Esophagus (tissue), 2 donors: ENCODE measurements at regions not wholly inside any gene's neighbourhood (a gene's known extent, or its start where the extent isn't known, plus 50 kb on each side); places are given as distances from the start of the nearest gene placed in this dataset.

Experiments
- H3K27ac ChIP-seq, 2 donors: one replicate each; pipeline ENCODE4 v1.5.1; 2013; ENCODE audit warnings: low read depth in 2 of 2, mild to moderate bottlenecking in 2 of 2, inconsistent platforms in 1 of 2, low read length in 1 of 2, moderate library complexity in 1 of 2
- H3K27me3 ChIP-seq, 2 donors: one replicate each; pipeline ENCODE4 v1.6.1; 2013; ENCODE audit warnings: low read length in 2 of 2, control low read depth in 1 of 2, mild to moderate bottlenecking in 1 of 2; ENCODE audit not compliant: insufficient read depth in 2 of 2, control insufficient read depth in 1 of 2
- H3K36me3 ChIP-seq, 2 donors: one replicate each; pipeline ENCODE4 v1.6.1; 2013; ENCODE audit warnings: low read length in 1 of 2; ENCODE audit not compliant: control insufficient read depth in 2 of 2, insufficient read depth in 2 of 2
- H3K4me1 ChIP-seq, 2 donors: one replicate each; pipeline ENCODE4 v1.6.1; 2013; ENCODE audit warnings: low read length in 1 of 2; ENCODE audit not compliant: control insufficient read depth in 2 of 2, insufficient read depth in 2 of 2
- H3K4me3 ChIP-seq, 2 donors: one replicate each; pipeline ENCODE4 v1.5.1; 2013; ENCODE audit warnings: low read length in 2 of 2, mild to moderate bottlenecking in 2 of 2, low read depth in 1 of 2, moderate library complexity in 1 of 2
- H3K9me3 ChIP-seq, 2 donors: one replicate each; pipeline ENCODE4 v1.6.1; 2013; ENCODE audit warnings: mild to moderate bottlenecking in 2 of 2, low read depth in 1 of 2, low read length in 1 of 2, moderate library complexity in 1 of 2; ENCODE audit not compliant: control insufficient read depth in 2 of 2, insufficient read depth in 1 of 2
- WGBS, 2 donors: extraction: QIAGEN DNeasy Blood & Tissue Kit; methylation state at CpG; one replicate each; pipeline ENCODE4 v1.1.7; 2013; 5-methylcytosine and 5-hydroxymethylcytosine counted together
- donor health status: healthy with polysubstance abuse.
- donor health status: Bipolar disorder and iron deficiency.

- H3K27ac ChIP-seq, result no peak overlapping the region
- no peaks in the 10 kb centered on the region for H3K9me3 ChIP-seq
- no peaks in the 10 kb centered on the region for H3K4me1 ChIP-seq
- H3K4me3 ChIP-seq, result no peak overlapping the region
- WGBS, 2 donors, result 83 to 89% methylated on average over 3 of the region's 3 CpGs
- H3K27me3 ChIP-seq, result no peaks in the 10 kb centered on the region
- no peaks in the 10 kb centered on the region for H3K36me3 ChIP-seq
Observed at GRCh38 chr2:156031121-156031520, 301.4 kb downstream of the NR4A2 start.

- Histone ChIP-seq H3K36me3 (no peaks in the 10 kb centered on the region), H3K4me3 (no peak overlapping the region), H3K27ac (no peak overlapping the region), H3K9me3 (no peaks in the 10 kb centered on the region), H3K27me3 (no peaks in the 10 kb centered on the region), H3K4me1 (no peaks in the 10 kb centered on the region)
- WGBS, 2 donors, result 87 to 96% methylated on average over 2 of the region's 2 CpGs
Observed at GRCh38 chr2:156023229-156023869, 309.2 kb downstream of the NR4A2 start.

DNA sequence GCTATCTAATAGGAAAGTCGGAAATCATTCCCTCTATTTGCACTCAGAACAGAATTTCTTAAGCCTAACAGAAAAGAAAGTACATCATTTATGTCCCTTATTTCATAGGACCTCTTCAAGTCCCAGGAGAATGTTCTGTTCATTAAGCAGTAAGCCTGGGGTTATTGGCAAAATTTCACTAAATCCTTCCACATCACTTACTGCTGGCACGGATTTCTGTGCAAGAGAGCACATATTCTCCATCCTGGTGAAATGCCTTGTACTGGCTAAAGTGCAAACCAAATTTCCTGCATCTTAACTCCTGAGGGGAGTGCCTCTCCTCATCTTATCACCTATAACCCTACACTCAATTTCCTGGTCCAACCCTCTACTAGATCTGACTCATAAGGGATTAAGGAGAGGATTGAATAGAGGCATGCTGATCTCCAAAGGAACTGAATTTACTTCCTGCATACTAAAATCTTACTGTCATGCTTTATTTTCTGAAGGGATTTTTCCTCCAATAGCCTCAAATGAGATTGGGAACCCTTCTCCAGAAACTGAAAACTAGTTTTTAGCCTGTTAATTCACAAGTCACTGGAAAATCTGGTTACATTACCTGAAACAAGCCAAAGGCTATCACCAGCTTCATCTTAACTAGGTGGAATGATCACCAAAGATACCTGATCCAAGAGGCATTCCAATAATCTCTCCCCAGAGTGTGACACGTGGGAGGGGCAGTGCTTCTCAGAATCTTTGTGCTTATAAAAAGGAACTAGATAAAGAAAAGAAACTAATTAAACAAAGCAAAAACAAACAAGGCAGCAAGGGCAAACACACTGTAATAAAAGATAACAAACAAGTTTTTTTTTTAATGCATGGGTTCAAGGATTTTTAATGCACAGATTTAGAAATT, 311.1 kb downstream of the NR4A2 start:
- peak overlapping the region; percentile 49 to 73 for H3K27ac ChIP-seq
- H3K4me3 ChIP-seq, result no peak overlapping the region
- no peaks in the 10 kb centered on the region for H3K4me1 ChIP-seq
- WGBS, 2 donors, result 47 to 52% methylated on average over 3 of the region's 3 CpGs
- H3K27me3 ChIP-seq, result no peaks in the 10 kb centered on the region
- H3K9me3 ChIP-seq, result no peaks in the 10 kb centered on the region
- no peaks in the 10 kb centered on the region for H3K36me3 ChIP-seq

- no peaks in the 10 kb centered on the region for H3K27me3 ChIP-seq
Observed at GRCh38 chr2:156019341-156019740, 313.2 kb downstream of the NR4A2 start.

DNA sequence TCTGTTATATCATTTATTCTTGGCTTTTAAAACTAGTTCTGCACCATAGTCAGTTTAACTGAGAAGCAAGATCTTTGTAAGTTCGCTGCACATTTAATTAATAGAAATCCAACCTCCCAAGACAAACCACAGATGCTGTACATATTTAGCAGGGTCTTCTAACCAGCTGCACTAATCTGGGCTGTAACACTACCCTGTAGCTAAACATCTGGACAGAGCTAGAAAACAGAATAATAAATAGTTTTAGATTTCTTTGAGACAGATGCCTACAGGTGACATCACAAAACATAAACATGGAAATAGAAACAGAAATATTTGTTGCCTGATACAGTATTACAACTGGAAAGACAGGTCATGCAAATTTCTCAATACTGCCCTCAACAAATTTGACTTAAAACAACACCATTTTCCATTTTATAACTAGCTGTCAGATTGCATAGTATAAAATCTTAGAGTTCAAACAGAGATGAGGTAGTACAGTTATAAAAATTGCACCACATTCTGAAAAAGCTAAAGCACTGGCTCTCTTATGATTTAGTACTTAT, 315.1 kb downstream of the NR4A2 start:
- H3K27me3 ChIP-seq, result no peaks in the 10 kb centered on the region
- no peak overlapping the region for H3K27ac ChIP-seq
- no peaks in the 10 kb centered on the region for H3K9me3 ChIP-seq
- no peaks in the 10 kb centered on the region for H3K4me1 ChIP-seq
- WGBS, 2 donors, result 66 to 79% methylated on average over 1 of the region's 1 CpG
- no peaks in the 10 kb centered on the region for H3K36me3 ChIP-seq
- H3K4me3 ChIP-seq, result no peak overlapping the region

More at GRCh38 chr2:156019341-156019740, 313.2 kb downstream of the NR4A2 start:
- Histone ChIP-seq H3K4me3 (no peak overlapping the region), H3K27ac (no peak overlapping the region), H3K36me3 (no peaks in the 10 kb centered on the region), H3K9me3 (no peaks in the 10 kb centered on the region), H3K4me1 (no peaks in the 10 kb centered on the region)
- 94 to 95% methylated on average over 2 of the region's 2 CpGs for WGBS, 2 donors

DNA sequence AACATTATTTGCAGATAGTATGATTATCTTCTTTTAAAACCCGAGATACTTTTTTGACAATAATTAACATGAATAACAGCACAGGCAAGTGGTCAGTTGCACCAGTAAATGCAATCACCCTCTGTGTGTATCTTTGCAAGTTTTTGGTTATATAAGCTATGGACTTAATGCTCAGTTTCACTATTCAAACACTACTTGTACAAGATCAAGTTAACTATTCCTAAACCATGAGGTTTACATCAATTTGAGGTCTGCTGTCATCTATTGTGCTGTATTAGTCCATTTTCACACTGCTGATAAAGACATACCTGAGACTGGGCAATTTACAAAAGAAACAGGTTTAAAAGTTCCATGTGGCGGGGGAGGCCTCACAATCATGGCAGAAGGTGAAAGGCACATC, 323.2 kb downstream of the NR4A2 start:
- Histone ChIP-seq H3K4me1 (no peaks in the 10 kb centered on the region), H3K9me3 (peaks cover 0 to 2% of the 10 kb centered on the region in 2 donors), H3K27me3 (no peaks in the 10 kb centered on the region), H3K4me3 (no peak overlapping the region), H3K27ac (no peak overlapping the region), H3K36me3 (no peaks in the 10 kb centered on the region)
- WGBS, 2 donors, result 73 to 87% methylated on average over 2 of the region's 2 CpGs

- Histone ChIP-seq H3K9me3 (peaks cover 0 to 2% of the 10 kb centered on the region in 2 donors), H3K36me3 (no peaks in the 10 kb centered on the region), H3K27ac (no peak overlapping the region), H3K4me1 (no peaks in the 10 kb centered on the region), H3K4me3 (no peak overlapping the region), H3K27me3 (no peaks in the 10 kb centered on the region)
- 85 to 91% methylated on average over 17 of the region's 17 CpGs for WGBS, 2 donors
Observed at GRCh38 chr2:156006721-156007618, 325.6 kb downstream of the NR4A2 start.

DNA sequence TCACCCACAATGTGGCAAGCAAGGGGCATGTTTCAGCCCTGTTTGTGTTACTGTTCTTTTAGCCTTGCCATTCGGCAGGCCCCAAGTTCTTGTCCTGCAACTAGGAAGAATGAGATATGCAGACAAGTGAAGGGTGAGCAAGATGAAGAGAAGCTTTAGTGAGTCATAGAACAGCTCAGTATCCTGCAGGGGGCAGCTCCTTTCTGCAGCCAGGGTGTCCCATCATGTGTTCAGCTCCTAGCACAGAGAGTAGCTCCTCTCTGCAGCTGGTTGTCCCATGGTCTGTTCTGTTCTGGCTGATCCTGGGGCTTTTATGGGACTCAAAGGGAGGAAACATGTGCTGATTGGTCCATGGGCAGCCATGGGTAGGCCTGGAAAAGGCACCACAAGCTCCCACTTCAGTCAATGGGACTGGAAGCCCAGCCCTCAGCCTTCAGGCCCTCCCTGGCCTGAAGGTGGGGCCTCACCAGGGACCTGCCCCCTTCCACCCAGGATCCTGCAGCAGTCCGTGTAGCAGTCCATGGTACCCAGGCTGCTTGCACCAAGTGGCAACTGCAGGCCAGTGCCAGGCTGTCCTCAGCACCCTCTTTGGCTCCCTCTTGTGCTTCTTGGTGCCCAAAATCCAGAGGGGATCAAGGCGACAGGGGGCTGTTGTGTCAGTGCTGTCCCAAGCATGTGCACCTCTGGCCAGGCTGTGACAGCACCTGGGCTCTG, 326.4 kb downstream of the NR4A2 start:
- no peak overlapping the region for H3K4me3 ChIP-seq
- H3K9me3 ChIP-seq, result peaks cover 0 to under 1% of the 10 kb centered on the region in 2 donors
- no peak overlapping the region for H3K27ac ChIP-seq
- WGBS, 2 donors, result 91 to 92% methylated on average over 3 of the region's 3 CpGs
- H3K4me1 ChIP-seq, result no peaks in the 10 kb centered on the region
- H3K27me3 ChIP-seq, result no peaks in the 10 kb centered on the region
- H3K36me3 ChIP-seq, result no peaks in the 10 kb centered on the region

DNA sequence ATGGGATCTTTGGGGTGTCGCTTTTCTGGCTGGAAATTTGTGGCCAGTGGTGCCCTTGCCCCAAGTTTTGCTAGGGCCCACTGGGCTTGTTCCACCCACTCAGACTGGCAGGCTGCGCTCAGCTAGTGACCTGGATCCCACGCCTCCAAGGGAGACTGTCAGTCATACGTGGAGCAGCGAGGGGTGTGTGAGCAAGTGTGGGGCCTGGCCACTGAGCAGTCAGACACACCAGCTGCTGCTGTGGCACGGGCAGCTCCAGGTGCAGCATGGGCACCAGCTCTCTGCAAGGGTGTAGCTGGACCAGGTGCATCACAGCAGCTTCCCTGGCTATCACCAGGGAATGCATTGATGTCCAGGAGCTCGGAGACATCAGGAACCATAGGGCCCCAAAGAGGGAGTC, 327.0 kb downstream of the NR4A2 start:
- WGBS, 2 donors, result 86 to 90% methylated on average over 7 of the region's 7 CpGs
- H3K27ac ChIP-seq, result no peak overlapping the region
- no peaks in the 10 kb centered on the region for H3K36me3 ChIP-seq
- no peaks in the 10 kb centered on the region for H3K27me3 ChIP-seq
- no peaks in the 10 kb centered on the region for H3K9me3 ChIP-seq
- H3K4me3 ChIP-seq, result no peak overlapping the region
- no peaks in the 10 kb centered on the region for H3K4me1 ChIP-seq
